ENCODE measurements at regions not wholly inside any gene's neighbourhood (a gene's known extent, or its start where the extent isn't known, plus 50 kb on each side); places are given as distances from the start of the nearest gene placed in this dataset.

- TF ChIP-seq ZNF407 (IDR thresholded peaks at IDR 0.05; ENCODE audit: low read depth) (no peak), HOXB6 (CRISPR knock-in tag; IDR thresholded peaks at IDR 0.05; ENCODE audit: borderline replicate concordance) (no peak), JUND (IDR thresholded peaks at IDR 0.05; ENCODE audit: borderline replicate concordance, low read depth, low read length) (no peak), JUND (tag; IDR thresholded peaks at IDR 0.05; ENCODE audit: borderline replicate concordance, low read depth, low read length) (no peak)
Measured at GRCh38 chr13:109857325-109857724, 70.9 kb upstream of the IRS2 start (continued).
